MM.1S (cell line): ENCODE measurements at regions not wholly inside any gene's neighbourhood (a gene's known extent, or its start where the extent isn't known, plus 50 kb on each side); places are given as distances from the start of the nearest gene placed in this dataset.

ENCODE experiments used
- EZH2 ChIP-seq: fragments of 300-600 bp; sonication (generic); optimal IDR thresholded peaks from 2 replicates; pipeline ENCODE3; 2017; ENCODE audit warnings: low read depth, mild to moderate bottlenecking, antibody characterized with exemption, low read length, mixed read lengths
- TF ChIP-seq, protein P1 (sequence below): fragments of 300-600 bp; sonication (generic); IDR thresholded peaks from 2 replicates; pipeline ENCODE4 v1.5.1; 2016; ENCODE audit warnings: antibody characterized with exemption, low read length, mixed read lengths

- TF ChIP-seq, protein P1, sequence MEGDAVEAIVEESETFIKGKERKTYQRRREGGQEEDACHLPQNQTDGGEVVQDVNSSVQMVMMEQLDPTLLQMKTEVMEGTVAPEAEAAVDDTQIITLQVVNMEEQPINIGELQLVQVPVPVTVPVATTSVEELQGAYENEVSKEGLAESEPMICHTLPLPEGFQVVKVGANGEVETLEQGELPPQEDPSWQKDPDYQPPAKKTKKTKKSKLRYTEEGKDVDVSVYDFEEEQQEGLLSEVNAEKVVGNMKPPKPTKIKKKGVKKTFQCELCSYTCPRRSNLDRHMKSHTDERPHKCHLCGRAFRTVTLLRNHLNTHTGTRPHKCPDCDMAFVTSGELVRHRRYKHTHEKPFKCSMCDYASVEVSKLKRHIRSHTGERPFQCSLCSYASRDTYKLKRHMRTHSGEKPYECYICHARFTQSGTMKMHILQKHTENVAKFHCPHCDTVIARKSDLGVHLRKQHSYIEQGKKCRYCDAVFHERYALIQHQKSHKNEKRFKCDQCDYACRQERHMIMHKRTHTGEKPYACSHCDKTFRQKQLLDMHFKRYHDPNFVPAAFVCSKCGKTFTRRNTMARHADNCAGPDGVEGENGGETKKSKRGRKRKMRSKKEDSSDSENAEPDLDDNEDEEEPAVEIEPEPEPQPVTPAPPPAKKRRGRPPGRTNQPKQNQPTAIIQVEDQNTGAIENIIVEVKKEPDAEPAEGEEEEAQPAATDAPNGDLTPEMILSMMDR: no peak
- TF ChIP-seq EZH2: no peak
Observed at GRCh38 chr5:98470747-98471146, 302.7 kb upstream of the RGMB start.
